RWPE2 (cell line): ENCODE measurements at regions not wholly inside any gene's neighbourhood (a gene's known extent, or its start where the extent isn't known, plus 50 kb on each side); places are given as distances from the start of the nearest gene placed in this dataset.
A peak's percentile ranks its signal among the peaks of the same experiment; 100 is the strongest.

Experiments
- ATAC-seq: fragments of 200-7000 bp; cut with Tn5 transposase; 3 replicates; pipeline ENCODE4 v1.9.1; 2021; ENCODE audit warnings: low read depth
- DNase-seq: peaks from one replicate; pipeline ENCODE4 v3.0.0-alpha.2; 2020; ENCODE audit warnings: low spot score
- H3K27ac ChIP-seq: fragments of 450-650 bp; 2 replicates; pipeline ENCODE4 v1.5.1; 2017; ENCODE audit warnings: mild to moderate bottlenecking; ENCODE audit not compliant: poor library complexity, severe bottlenecking
- H3K27me3 ChIP-seq: fragments of 250-450 bp; sonication (Bioruptor Pico); 2 replicates; pipeline ENCODE4 v1.5.1; 2021; ENCODE audit warnings: mild to moderate bottlenecking, moderate library complexity; ENCODE audit not compliant: insufficient read depth, poor library complexity, severe bottlenecking
- H3K36me3 ChIP-seq: fragments of 250-450 bp; sonication (Bioruptor Pico); 2 replicates; pipeline ENCODE4 v1.5.1; 2020; ENCODE audit warnings: low read depth, mild to moderate bottlenecking, moderate library complexity
- H3K4me1 ChIP-seq: fragments of 250-450 bp; sonication (Bioruptor Pico); 2 replicates; pipeline ENCODE4 v1.5.1; 2021; ENCODE audit warnings: mild to moderate bottlenecking, moderate library complexity; ENCODE audit not compliant: insufficient read depth, poor library complexity, severe bottlenecking
- H3K4me3 ChIP-seq: fragments of 250-450 bp; sonication (Bioruptor Pico); 2 replicates; pipeline ENCODE4 v1.5.1; 2021; ENCODE audit warnings: mild to moderate bottlenecking, moderate library complexity; ENCODE audit not compliant: severe bottlenecking
- H3K9me3 ChIP-seq: fragments of 250-450 bp; sonication (Bioruptor Pico); 2 replicates; pipeline ENCODE4 v1.5.1; 2021; ENCODE audit warnings: mild to moderate bottlenecking, moderate library complexity; ENCODE audit not compliant: severe bottlenecking
- CTCF ChIP-seq: fragments of 450-650 bp; IDR thresholded peaks from one replicate; pipeline ENCODE4 v1.5.1; 2017; ENCODE audit warnings: mild to moderate bottlenecking, moderate library complexity; ENCODE audit not compliant: poor library complexity, severe bottlenecking

- ATAC-seq = no peak
- H3K9me3 ChIP-seq = peaks cover 5% of the 10 kb centered on the region
Observed at GRCh38 chr1:76744989-76745388, 122.3 kb upstream of the ST6GALNAC5 start.

GRCh38 chr1:76746206-76746605, 121.1 kb upstream of the ST6GALNAC5 start:
- Histone ChIP-seq H3K27me3 (peaks cover 3% of the 10 kb centered on the region), H3K4me3 (no peak overlapping the region), H3K4me1 (no peaks in the 10 kb centered on the region), H3K27ac (no peak overlapping the region), H3K9me3 (peaks cover 5% of the 10 kb centered on the region), H3K36me3 (no peaks in the 10 kb centered on the region)
- no peak for TF ChIP-seq CTCF
- DNase-seq = no peak
- no peak for ATAC-seq

More at GRCh38 chr1:76744989-76745388, 122.3 kb upstream of the ST6GALNAC5 start:
- DNase-seq = no peak
- TF ChIP-seq CTCF = no peak
- no peaks in the 10 kb centered on the region for H3K4me1 ChIP-seq
- no peaks in the 10 kb centered on the region for H3K36me3 ChIP-seq
- no peak overlapping the region for H3K4me3 ChIP-seq
- H3K27me3 ChIP-seq = peaks cover 4% of the 10 kb centered on the region
- H3K27ac ChIP-seq = no peak overlapping the region

GRCh38 chr1:76754730-76755129, 112.5 kb upstream of the ST6GALNAC5 start:
- ATAC-seq (no peak), DNase-seq (no peak)
- Histone ChIP-seq H3K9me3 (no peaks in the 10 kb centered on the region), H3K4me3 (no peak overlapping the region), H3K27me3 (peaks cover 3% of the 10 kb centered on the region), H3K36me3 (no peaks in the 10 kb centered on the region), H3K4me1 (no peaks in the 10 kb centered on the region), H3K27ac (no peak overlapping the region)
- no peak for TF ChIP-seq CTCF

GRCh38 chr1:76759171-76759860, 108.0 kb upstream of the ST6GALNAC5 start:
- H3K36me3 ChIP-seq = no peaks in the 10 kb centered on the region
- H3K27me3 ChIP-seq = no peaks in the 10 kb centered on the region
- H3K4me3 ChIP-seq = no peak overlapping the region
- no peak for DNase-seq
- no peaks in the 10 kb centered on the region for H3K9me3 ChIP-seq
- no peak overlapping the region for H3K27ac ChIP-seq
- no peaks in the 10 kb centered on the region for H3K4me1 ChIP-seq
- no peak for TF ChIP-seq CTCF
- ATAC-seq = no peak

- Histone ChIP-seq H3K36me3 (no peaks in the 10 kb centered on the region), H3K4me3 (no peak overlapping the region), H3K9me3 (no peaks in the 10 kb centered on the region), H3K27me3 (no peaks in the 10 kb centered on the region), H3K4me1 (no peaks in the 10 kb centered on the region), H3K27ac (no peak overlapping the region)
- peak; percentile 55; the same call in 2 of the 3 replicates for ATAC-seq
- DNase-seq = no peak
- TF ChIP-seq CTCF = no peak
Observed at GRCh38 chr1:76759950-76760349, 107.3 kb upstream of the ST6GALNAC5 start.
